ENCODE measurements at regions not wholly inside any gene's neighbourhood (a gene's known extent, or its start where the extent isn't known, plus 50 kb on each side); places are given as distances from the start of the nearest gene placed in this dataset.

DNA sequence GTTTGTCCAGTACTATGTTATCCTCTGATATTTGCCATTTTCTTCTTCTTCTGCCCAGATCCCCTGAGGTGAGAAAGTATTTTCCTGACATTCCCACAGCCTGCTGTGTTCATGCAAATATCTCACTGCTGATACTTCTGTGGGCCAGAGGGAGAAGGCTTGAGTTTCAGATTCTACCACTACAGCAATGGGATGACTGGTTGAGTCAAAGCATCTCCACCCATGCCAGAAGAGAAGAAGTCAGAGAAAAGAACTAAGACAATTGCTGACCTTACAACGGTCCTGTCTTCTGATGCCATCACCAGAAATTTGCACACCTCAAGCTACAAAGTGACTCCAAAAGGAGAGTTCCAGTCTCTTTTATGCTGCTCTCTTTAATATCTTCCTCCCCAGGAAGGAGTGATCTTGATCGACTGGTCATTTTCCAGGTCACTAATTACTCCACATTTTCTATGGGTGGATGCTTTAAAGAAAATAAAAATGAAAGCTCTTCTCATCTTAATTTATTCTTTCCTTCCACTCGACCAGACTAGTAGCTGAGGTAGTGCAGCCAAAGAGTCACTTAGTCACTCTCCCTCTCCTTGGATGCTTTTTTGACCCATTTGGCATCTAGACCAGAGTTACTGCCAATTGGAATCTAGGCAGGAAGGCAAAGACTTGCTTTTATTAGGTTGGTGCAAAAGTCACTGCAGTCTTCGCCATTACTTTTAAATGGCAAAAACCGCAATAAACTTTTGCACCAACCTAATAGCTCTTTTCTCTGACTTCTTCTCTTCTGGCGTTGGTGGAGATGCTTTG, 195.1 kb downstream of the PTPRC start:
- in situ Hi-C loops (cut with MboI; ENCODE audit: low pct_unique_long_range_greater_than_20kb, low sequenced_read_pairs, unreplicated experiment), result no loop called here
- no peak for DNase-seq (ENCODE audit: low spot score)
- TF ChIP-seq, protein P1, sequence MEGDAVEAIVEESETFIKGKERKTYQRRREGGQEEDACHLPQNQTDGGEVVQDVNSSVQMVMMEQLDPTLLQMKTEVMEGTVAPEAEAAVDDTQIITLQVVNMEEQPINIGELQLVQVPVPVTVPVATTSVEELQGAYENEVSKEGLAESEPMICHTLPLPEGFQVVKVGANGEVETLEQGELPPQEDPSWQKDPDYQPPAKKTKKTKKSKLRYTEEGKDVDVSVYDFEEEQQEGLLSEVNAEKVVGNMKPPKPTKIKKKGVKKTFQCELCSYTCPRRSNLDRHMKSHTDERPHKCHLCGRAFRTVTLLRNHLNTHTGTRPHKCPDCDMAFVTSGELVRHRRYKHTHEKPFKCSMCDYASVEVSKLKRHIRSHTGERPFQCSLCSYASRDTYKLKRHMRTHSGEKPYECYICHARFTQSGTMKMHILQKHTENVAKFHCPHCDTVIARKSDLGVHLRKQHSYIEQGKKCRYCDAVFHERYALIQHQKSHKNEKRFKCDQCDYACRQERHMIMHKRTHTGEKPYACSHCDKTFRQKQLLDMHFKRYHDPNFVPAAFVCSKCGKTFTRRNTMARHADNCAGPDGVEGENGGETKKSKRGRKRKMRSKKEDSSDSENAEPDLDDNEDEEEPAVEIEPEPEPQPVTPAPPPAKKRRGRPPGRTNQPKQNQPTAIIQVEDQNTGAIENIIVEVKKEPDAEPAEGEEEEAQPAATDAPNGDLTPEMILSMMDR (IDR thresholded peaks at IDR 0.05; ENCODE audit: extremely low read depth, insufficient read depth, missing control alignments), result no peak

GRCh38 chr1:198837278-198838021, 198.6 kb downstream of the PTPRC start:
- in situ Hi-C loops (cut with MboI; ENCODE audit: low pct_unique_long_range_greater_than_20kb, low sequenced_read_pairs, unreplicated experiment), result no loop called here
- peak; percentile 10 for DNase-seq (ENCODE audit: low spot score)
- TF ChIP-seq, protein P1 (IDR thresholded peaks at IDR 0.05; ENCODE audit: extremely low read depth, insufficient read depth, missing control alignments), result no peak

- in situ Hi-C loops (cut with MboI; ENCODE audit: low pct_unique_long_range_greater_than_20kb, low sequenced_read_pairs, unreplicated experiment), result no loop called here
- TF ChIP-seq, protein P1 (IDR thresholded peaks at IDR 0.05; ENCODE audit: extremely low read depth, insufficient read depth, missing control alignments), result no peak
Measured at GRCh38 chr1:198838022-198838342, 199.1 kb downstream of the PTPRC start.

DNA sequence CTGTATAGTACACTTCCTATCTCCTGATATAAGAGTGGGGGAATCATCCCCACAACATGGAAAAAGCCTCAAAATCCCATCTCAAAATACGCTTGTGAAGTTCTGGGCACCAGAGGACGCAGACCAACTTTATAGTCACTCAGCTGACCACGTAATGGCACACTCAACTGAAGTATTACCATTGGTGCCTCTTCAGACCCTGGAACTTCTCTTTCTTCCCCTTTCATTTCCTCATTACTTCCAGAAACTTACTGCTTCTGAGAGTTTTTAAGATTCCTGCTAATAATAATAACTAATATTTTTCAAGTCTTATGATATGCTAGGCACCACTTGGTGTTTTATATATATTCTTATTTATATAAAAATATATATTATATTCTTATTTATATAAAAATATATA, 202.6 kb downstream of the PTPRC start:
- DNase-seq (ENCODE audit: low spot score), result no peak
- TF ChIP-seq, protein P1 (IDR thresholded peaks at IDR 0.05; ENCODE audit: extremely low read depth, insufficient read depth, missing control alignments), result no peak
- in situ Hi-C loops (cut with MboI; ENCODE audit: low pct_unique_long_range_greater_than_20kb, low sequenced_read_pairs, unreplicated experiment), result no loop called here

More at GRCh38 chr1:198838022-198838342, 199.1 kb downstream of the PTPRC start:
- DNase-seq (ENCODE audit: low spot score), result no peak

- in situ Hi-C loops (cut with MboI; ENCODE audit: low pct_unique_long_range_greater_than_20kb, low sequenced_read_pairs, unreplicated experiment), result no loop called here
- DNase-seq (ENCODE audit: low spot score), result no peak
- TF ChIP-seq, protein P1 (IDR thresholded peaks at IDR 0.05; ENCODE audit: extremely low read depth, insufficient read depth, missing control alignments), result no peak
Measured at GRCh38 chr1:198842686-198843085, 203.8 kb downstream of the PTPRC start.

GRCh38 chr1:198845271-198845670, 206.4 kb downstream of the PTPRC start:
- TF ChIP-seq, protein P1 (IDR thresholded peaks at IDR 0.05; ENCODE audit: extremely low read depth, insufficient read depth, missing control alignments), result no peak
- no peak for DNase-seq (ENCODE audit: low spot score)
- in situ Hi-C loops (cut with MboI; ENCODE audit: low pct_unique_long_range_greater_than_20kb, low sequenced_read_pairs, unreplicated experiment), result no loop called here

Data from GM13977 (cell line).